HG02970 (cell line): ENCODE measurements at regions not wholly inside any gene's neighbourhood (a gene's known extent, or its start where the extent isn't known, plus 50 kb on each side); places are given as distances from the start of the nearest gene placed in this dataset.

ENCODE experiments used
- ATAC-seq: cut with Tn5 transposase; IDR thresholded peaks from one replicate; pipeline ENCODE4 v1.9.1; 2021; ENCODE audit warnings: mild to moderate bottlenecking, moderate library complexity, moderate number of reproducible peaks; ENCODE audit not compliant: unreplicated experiment, low FRiP score

- no peak for ATAC-seq
Measured at GRCh38 chrX:122817321-122817955, 366.6 kb upstream of the GRIA3 start.

DNA sequence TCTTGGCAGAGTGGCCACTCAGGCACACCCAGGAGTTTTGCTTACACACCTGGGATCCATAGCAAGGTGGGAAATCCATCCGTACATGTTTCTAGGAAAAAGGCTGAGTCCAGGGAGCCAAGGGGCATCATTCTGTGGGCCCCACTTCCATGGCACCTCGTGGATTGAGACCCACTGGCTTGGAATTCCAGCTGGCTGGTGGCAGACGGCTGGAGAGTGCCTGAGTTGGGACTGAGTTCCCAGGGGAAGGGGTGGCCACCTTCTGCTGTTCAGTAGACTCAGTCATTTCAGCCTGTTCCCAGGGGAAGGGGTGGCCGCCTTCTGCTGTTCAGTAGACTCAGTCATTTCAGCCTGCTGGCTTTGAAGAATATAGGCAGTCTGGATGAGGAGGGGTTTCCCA lies 366.0 kb upstream of the GRIA3 start:
- no peak for ATAC-seq

DNA sequence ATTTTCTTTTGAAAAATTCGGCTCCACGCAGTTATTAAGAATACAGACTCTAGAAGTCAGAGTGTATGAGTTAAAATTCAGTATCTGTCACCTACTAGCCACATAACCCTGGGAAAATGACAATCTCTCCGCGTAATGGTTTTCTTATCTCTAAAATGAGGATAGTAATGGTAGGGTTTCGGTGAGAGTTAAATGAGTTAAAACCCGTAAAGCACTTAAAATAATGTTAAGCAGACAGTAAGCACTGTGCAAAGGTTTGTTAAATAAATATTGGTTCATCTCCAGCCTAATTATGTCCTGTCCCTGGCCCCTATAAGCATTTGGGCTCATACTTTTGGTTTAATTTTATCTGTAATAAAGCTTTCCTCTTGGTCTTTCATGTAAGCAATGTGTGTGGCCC lies 350.8 kb upstream of the GRIA3 start:
- no peak for ATAC-seq

DNA sequence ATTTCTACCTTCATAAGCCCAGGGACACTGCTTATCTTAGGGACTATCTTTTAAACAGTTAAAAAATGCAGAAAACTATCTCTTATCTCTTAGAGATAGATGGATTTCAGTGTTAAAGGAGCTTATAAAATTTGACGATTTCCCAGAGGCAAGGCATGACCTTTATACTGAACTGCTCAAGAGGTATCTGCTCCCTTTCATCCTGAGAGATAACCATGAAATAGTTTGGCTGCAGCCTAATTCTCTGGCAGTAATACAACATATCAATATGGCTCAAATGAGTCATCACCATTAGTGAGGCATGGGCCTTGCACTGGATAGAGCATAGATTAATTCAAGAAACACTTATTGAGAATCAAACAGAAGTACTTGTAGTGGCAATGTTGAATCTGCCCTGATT lies 348.2 kb upstream of the GRIA3 start:
- ATAC-seq, result no peak

DNA sequence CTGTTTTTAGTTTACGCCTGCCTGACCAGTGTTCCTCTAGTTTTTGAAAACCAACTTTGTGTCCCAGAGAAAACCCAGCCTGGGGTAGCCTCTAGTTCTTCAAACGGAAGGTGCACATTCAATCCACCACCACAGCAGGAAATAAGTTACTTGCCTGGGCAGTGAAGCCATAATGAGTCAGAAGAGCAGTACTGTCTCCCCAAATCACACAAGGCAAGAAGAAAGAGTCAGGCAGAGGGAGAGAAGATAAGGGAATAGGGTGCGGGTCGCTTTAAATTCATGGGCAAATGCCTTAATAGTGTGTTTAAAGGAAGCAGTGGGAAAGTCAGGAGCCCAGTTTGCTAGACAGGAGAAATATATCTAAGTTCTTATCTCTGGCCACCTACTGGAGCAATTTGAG lies 333.8 kb upstream of the GRIA3 start:
- ATAC-seq, result no peak

GRCh38 chrX:122856205-122856604 lies 327.9 kb upstream of the GRIA3 start:
- no peak for ATAC-seq

DNA sequence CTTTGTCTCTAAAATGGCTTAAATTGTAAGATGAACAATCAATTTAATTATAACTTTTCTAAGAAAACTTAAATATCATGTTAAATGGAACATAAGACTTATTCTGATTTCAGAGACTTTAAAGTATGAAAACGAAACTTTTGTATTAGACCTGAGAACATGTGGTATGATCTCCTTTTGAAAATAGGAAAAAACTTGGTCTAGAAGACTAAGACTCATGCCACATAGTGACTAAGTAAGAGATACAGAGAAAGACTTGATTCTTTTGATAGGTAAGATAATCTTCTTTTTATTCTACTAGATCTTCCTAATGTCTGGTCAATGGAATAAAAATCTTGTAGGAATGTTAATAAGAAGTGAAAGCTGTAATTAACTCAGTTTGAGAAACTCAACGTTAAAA lies 326.3 kb upstream of the GRIA3 start:
- ATAC-seq, result no peak

GRCh38 chrX:122863067-122863466 lies 321.0 kb upstream of the GRIA3 start:
- no peak for ATAC-seq

DNA sequence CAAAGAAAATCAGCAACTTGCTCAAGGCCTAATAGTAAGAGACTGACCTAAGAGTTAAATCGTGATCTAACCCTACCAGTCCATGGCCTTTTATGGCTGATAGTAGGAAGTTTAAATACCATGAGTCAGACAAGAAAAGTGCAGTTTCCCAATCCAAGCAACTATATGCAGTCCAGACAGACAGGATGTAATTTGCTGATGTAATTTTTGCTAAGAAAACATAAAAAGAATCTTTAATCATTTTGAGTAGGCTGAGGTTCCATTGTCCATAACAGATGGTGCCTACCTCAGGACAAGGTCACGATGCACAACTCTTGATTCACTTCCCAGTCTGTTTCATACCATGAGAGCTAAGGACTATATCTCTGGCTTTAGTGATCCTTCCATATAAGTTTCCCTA lies 317.5 kb upstream of the GRIA3 start:
- ATAC-seq, result no peak

- no peak for ATAC-seq
Measured at GRCh38 chrX:122868631-122869030, 315.4 kb upstream of the GRIA3 start.

DNA sequence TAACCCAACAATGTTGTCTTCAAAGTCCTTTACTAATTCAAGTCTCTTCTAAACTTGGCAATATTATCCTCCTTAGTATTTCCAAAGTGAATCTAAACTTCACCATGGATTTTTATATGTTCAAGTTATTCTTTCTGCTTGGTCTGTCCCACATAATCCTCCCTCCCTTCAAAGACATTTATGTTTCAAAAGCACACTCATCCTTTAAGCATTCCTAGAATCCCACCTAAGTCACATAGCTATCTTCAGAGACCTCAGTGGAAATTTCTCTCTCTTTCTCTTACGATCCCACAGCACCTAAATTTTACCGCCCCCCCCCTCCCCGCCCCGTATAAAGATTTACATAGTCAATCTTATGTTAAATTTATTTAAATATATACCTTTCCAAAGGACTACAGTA lies 314.9 kb upstream of the GRIA3 start:
- ATAC-seq, result no peak

DNA sequence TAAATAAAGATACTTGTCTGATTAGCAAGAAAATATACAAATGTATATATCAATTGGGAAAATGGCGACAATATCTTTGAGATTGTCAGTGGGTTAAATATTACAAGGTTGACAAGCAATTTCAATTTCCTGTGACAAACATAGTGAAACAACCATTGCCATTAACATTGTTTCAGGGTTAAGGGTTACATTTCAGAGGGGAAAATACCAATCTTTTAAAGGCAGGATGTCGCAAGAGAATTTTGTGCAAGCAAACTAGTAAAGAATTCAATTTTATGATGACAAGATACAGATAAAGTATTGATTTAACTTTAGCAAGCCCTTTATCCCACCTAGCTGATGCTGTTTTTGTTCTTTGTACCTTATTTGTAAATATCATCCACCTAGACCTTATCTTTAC lies 305.8 kb upstream of the GRIA3 start:
- ATAC-seq, result no peak

GRCh38 chrX:122880952-122881351 lies 303.1 kb upstream of the GRIA3 start:
- no peak for ATAC-seq

GRCh38 chrX:122890729-122891128 lies 293.3 kb upstream of the GRIA3 start:
- no peak for ATAC-seq

DNA sequence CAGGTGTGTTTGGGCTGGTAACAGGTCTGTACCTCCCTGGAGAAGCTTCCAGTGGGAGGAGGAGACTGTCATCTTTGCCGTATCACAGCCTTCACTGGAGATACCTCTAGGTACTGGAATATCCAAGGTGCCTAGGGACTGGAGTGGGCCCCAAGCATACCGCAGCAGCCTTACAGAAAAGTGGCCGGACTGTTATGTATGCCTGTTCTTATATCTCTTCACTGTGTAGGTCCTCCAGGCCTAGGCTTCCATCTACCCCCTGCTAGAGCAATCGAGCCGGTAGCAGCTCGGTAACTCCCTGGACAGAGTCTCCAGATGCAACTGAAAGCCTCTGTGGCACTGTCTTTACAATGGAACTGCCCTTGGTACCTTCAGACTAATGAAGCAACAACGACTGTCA lies 277.4 kb upstream of the GRIA3 start:
- no peak for ATAC-seq

DNA sequence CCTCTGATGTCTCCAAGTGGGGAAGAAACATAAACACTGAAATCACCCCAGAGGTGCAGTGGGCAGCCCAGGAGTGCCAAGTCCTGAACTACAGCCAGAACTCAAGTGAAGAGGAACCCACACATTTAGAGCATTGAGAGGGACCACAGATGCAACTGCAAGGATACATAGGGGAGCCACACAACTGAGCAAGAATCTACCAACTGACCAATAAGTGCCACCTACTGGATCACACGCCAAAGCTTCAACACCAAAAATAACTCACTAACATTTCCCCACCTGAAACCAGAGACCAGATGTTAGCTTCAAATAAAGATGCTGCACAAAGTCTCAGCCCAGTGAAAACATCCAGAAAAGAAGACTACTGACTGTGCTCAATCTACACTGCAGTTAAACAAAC lies 276.7 kb upstream of the GRIA3 start:
- no peak for ATAC-seq

GRCh38 chrX:122910697-122911096 lies 273.4 kb upstream of the GRIA3 start:
- ATAC-seq, result no peak

DNA sequence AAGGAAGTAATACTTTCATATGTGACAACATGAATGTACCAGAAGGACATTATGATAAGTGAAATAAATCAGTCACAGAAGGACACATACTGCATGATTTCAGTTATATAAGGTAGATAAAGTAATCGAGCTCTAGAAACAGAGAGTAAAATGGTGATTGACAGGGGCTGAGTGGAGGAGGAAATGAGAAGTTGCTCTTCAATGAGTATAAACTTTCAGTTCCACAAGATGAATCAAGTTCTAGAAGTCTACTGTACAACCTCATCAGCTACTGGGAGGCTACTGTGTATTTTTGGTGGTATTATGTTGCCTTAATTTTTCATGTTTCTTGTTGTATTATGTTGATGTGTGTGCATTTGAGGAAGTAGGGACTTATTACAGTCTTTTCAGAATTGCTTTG lies 270.9 kb upstream of the GRIA3 start:
- no peak for ATAC-seq

GRCh38 chrX:122913764-122914163 lies 270.3 kb upstream of the GRIA3 start:
- ATAC-seq, result no peak

DNA sequence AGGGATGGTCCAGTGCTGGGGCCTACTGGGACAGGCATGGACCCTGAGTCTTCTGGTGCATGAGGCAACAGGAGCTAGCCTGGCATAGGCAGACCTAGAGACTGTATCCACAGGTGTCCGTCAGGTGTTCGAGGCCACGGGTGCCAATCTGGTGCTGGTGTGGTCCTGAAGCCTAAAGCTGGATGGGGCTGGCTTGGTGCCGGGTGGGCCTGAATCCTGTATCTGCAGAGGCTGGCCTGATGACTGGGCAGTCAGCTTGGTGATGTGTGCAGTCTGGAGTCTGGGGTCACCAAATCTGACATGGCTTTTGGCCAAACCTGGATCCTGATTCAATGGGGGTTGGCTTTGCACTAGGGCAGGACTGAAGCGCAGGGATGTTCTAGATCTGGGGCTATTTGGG lies 269.8 kb upstream of the GRIA3 start:
- ATAC-seq, result no peak

DNA sequence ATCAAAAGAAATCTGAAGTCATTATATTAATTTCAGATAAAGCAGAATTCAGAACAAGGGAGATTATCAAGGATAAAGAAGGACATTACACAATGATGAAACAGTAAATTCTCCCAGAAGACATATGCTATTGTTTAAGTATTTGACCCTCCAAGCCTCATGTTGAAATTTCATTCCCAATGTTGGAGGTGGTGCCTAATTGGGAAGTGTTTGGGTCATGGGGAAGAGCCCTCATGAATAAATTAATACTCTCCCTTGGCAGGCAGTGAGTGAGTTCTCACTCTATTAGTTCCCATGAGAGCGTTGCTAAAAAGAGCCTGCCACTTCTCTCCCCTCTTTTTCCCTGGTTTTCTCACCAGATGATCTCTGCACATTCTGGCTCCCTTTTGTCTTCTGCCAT lies 249.9 kb upstream of the GRIA3 start:
- no peak for ATAC-seq

- ATAC-seq, result no peak
Measured at GRCh38 chrX:122940199-122940598, 243.9 kb upstream of the GRIA3 start.

DNA sequence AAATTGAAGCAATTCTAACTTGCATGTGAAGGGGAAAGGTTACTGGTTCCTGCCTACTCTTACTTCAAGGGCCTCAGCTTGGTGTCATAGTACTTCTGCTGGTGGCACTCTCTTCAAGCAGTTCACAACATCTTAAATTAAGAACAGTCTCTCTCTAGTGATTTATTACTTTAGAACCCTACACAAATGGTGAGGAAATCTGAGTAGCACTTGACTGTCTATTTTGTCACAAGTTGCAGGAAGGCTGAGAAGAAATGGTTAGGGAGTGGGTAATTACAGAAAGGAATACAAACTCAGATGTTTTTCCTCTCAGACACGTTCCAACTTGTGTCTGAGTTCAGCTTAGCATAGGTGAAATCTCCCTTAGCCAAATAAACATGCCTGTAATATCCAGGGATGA lies 242.3 kb upstream of the GRIA3 start:
- ATAC-seq, result no peak
